Stimulated activated effector memory CD8-positive, alpha-beta T cell treated with anti-CD3 and anti-CD28 coated beads, Interleukin-12 subunit alpha, Interleukin-12 subunit beta, amount 100 ng/mL, for 72 hours (primary cell): ENCODE measurements at regions not wholly inside any gene's neighbourhood (a gene's known extent, or its start where the extent isn't known, plus 50 kb on each side); places are given as distances from the start of the nearest gene placed in this dataset.

ENCODE experiments used
- ATAC-seq: fragments of 150-1000 bp; cut with Tn5 transposase; 2 replicates; pipeline ENCODE4 v1.10.0; 2021
- DNase-seq, 2 donors: peaks; one replicate each; pipeline ENCODE4 v3.0.0; 2021 to 2022; ENCODE audit warnings: low spot score in 2 of 2
- H3K27ac Mint-ChIP-seq: one replicate; pipeline ENCODE4 v1.8.0; 2022; ENCODE audit warnings: mild to moderate bottlenecking, mixed read lengths
- H3K36me3 Mint-ChIP-seq: one replicate; pipeline ENCODE4 v1.8.0; 2022; ENCODE audit warnings: mild to moderate bottlenecking, mixed read lengths
- H3K4me1 Mint-ChIP-seq: one replicate; pipeline ENCODE4 v1.8.0; 2022; ENCODE audit warnings: mixed read lengths
- H3K4me3 Mint-ChIP-seq: one replicate; pipeline ENCODE4 v1.8.0; 2022; ENCODE audit warnings: mild to moderate bottlenecking, mixed read lengths
- H3K9me3 Mint-ChIP-seq: one replicate; pipeline ENCODE4 v1.8.0; 2022; ENCODE audit warnings: mixed read lengths

- peak overlapping the region; percentile 97 for H3K27ac Mint-ChIP-seq
- no peak for ATAC-seq
- DNase-seq, result no peak
- H3K4me3 Mint-ChIP-seq, result no peak overlapping the region
- H3K9me3 Mint-ChIP-seq, result no peaks in the 10 kb centered on the region
- peaks cover 58% of the 10 kb centered on the region for H3K4me1 Mint-ChIP-seq
- H3K36me3 Mint-ChIP-seq, result peaks cover 10% of the 10 kb centered on the region
Measured at GRCh38 chr2:136243638-136244535, 125.9 kb upstream of the CXCR4 start.

- Mint-ChIP-seq H3K4me3 (peak overlapping the region; percentile 50), H3K27ac (peak overlapping the region; percentile 97), H3K36me3 (peaks cover 10% of the 10 kb centered on the region), H3K4me1 (peaks cover 61% of the 10 kb centered on the region), H3K9me3 (no peaks in the 10 kb centered on the region)
- ATAC-seq, result peak; percentile 93
- peak; percentile 33 to 80 for DNase-seq
Measured at GRCh38 chr2:136242687-136243277, 124.8 kb upstream of the CXCR4 start.

DNA sequence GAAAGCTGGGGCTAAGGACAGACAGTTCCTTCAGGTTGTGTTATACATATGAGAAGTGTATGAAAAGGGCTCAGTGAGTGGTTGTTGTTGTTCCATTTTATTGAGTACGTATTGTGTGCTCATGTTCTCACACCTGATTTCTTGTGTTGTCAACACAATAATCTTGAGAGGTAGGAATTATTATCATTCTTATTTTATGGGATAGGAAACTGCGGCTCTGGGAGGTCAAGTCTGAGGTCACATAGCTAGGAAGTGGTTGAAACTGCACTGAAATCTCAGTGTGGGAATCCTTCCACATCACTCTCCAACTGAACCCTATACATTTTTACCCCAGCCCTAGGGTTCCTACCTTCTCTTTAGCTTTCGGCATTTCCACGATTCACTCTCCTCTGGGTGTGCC lies 124.2 kb upstream of the CXCR4 start:
- Mint-ChIP-seq H3K4me3 (peak overlapping the region; percentile 50), H3K27ac (peak overlapping the region; percentile 97)
- no peak for ATAC-seq

DNA sequence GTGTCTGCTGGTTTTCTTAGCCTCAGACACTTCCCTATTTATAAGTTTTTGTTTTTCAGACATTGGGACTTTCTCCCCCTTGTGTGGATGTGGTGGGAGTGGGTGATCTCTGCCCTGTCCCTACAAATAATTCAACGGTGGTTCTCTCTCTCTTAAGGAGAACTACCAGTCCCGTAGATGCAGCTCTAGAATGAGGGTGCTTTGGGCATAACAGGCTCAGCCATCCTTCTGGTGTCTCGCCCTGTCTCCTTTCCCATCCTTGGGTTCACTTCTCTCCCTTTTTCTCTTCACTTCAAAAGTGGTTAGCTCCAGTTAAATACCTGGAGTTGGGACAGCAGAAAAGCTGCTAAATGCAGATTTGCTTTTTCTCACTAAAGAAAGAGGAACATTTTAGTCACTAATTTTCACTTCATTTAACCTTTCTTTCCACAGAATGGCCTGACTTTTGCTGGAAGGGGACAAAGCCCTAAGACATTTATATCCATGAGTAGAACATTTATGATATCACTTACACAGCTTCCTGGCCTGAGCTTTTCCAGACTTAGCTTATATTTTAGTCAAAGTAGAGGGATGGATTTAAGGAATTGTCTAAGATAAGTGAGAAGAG lies 121.2 kb upstream of the CXCR4 start:
- peaks cover 10% of the 10 kb centered on the region for H3K36me3 Mint-ChIP-seq
- DNase-seq (peak in 1 of 2 donors; percentile 61), ATAC-seq (peak; percentile 8)
- H3K4me1 Mint-ChIP-seq, result peaks cover 71% of the 10 kb centered on the region
- peak overlapping the region; percentile 1 for H3K4me3 Mint-ChIP-seq
- peak overlapping the region; percentile 97 for H3K27ac Mint-ChIP-seq
- H3K9me3 Mint-ChIP-seq, result no peaks in the 10 kb centered on the region

More for the DNA sequence above, 124.2 kb upstream of the CXCR4 start:
- Mint-ChIP-seq H3K4me1 (peaks cover 56% of the 10 kb centered on the region), H3K36me3 (peaks cover 10% of the 10 kb centered on the region), H3K9me3 (no peaks in the 10 kb centered on the region)
- no peak for DNase-seq

GRCh38 chr2:136238286-136239078 lies 120.5 kb upstream of the CXCR4 start:
- ATAC-seq, result peak; percentile 85
- H3K27ac Mint-ChIP-seq, result peak overlapping the region; percentile 97
- no peaks in the 10 kb centered on the region for H3K9me3 Mint-ChIP-seq
- H3K4me1 Mint-ChIP-seq, result peaks cover 66% of the 10 kb centered on the region
- DNase-seq, result peak in 1 of 2 donors; percentile 73
- H3K36me3 Mint-ChIP-seq, result peaks cover 10% of the 10 kb centered on the region
- H3K4me3 Mint-ChIP-seq, result peak overlapping the region; percentile 1

GRCh38 chr2:136236019-136236418 lies 118.1 kb upstream of the CXCR4 start:
- H3K4me3 Mint-ChIP-seq, result no peak overlapping the region
- DNase-seq (no peak), ATAC-seq (no peak)
- peak overlapping the region; percentile 61 for H3K27ac Mint-ChIP-seq
- H3K36me3 Mint-ChIP-seq, result no peaks in the 10 kb centered on the region
- H3K9me3 Mint-ChIP-seq, result no peaks in the 10 kb centered on the region
- H3K4me1 Mint-ChIP-seq, result peaks cover 43% of the 10 kb centered on the region

- no peaks in the 10 kb centered on the region for H3K36me3 Mint-ChIP-seq
- H3K4me3 Mint-ChIP-seq, result no peak overlapping the region
- H3K4me1 Mint-ChIP-seq, result peaks cover 41% of the 10 kb centered on the region
- DNase-seq (no peak), ATAC-seq (no peak)
- no peak overlapping the region for H3K27ac Mint-ChIP-seq
- no peaks in the 10 kb centered on the region for H3K9me3 Mint-ChIP-seq
Measured at GRCh38 chr2:136235546-136235945, 117.6 kb upstream of the CXCR4 start.

- no peaks in the 10 kb centered on the region for H3K9me3 Mint-ChIP-seq
- H3K4me1 Mint-ChIP-seq, result peaks cover 28% of the 10 kb centered on the region
- no peak overlapping the region for H3K27ac Mint-ChIP-seq
Measured at GRCh38 chr2:136234261-136234660, 116.3 kb upstream of the CXCR4 start.

GRCh38 chr2:136233298-136233697 lies 115.3 kb upstream of the CXCR4 start:
- DNase-seq (no peak), ATAC-seq (no peak)
- H3K4me3 Mint-ChIP-seq, result no peak overlapping the region
- no peak overlapping the region for H3K27ac Mint-ChIP-seq
- no peaks in the 10 kb centered on the region for H3K9me3 Mint-ChIP-seq
- H3K36me3 Mint-ChIP-seq, result no peaks in the 10 kb centered on the region
- H3K4me1 Mint-ChIP-seq, result peaks cover 26% of the 10 kb centered on the region

More at GRCh38 chr2:136234261-136234660, 116.3 kb upstream of the CXCR4 start:
- Mint-ChIP-seq H3K36me3 (no peaks in the 10 kb centered on the region), H3K4me3 (no peak overlapping the region)
- no peak for DNase-seq
- ATAC-seq, result no peak

DNA sequence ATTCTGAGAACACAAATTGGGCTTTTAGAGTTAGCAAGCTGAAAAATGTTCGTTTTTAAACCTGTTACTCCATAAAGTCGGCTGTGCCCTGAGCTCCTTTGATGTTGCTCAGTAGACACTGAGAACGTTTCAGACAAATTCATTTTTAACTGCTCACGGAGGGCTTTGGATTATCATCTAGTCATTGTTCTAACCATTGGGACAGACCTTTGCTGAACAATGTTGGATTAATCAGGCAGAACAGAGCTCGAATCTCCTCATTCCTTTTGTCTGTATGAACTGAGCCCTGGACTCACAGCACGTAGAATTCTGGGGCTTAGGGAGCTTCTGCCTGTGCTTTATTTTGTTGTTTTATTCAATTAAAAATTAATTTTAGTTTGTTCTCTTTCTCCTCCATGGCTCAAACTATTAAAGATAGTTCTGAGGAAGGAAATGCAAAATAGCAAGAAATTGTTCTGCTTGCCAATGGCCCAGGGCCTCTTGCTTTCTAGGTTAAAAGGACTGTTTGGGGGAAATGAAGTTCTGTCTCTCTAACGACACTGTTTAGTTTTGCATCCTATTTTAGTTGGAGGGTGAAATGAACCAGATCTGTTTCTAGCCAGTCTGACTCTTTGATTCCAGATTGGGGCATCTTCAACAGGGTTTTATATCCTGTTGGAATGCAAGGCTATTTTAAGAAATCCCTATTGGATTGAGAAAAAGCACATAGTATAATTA lies 114.7 kb upstream of the CXCR4 start:
- DNase-seq, result no peak
- H3K27ac Mint-ChIP-seq, result no peak overlapping the region
- no peak for ATAC-seq
- H3K36me3 Mint-ChIP-seq, result no peaks in the 10 kb centered on the region
- H3K4me3 Mint-ChIP-seq, result no peak overlapping the region
- H3K9me3 Mint-ChIP-seq, result no peaks in the 10 kb centered on the region
- H3K4me1 Mint-ChIP-seq, result peaks cover 20% of the 10 kb centered on the region

DNA sequence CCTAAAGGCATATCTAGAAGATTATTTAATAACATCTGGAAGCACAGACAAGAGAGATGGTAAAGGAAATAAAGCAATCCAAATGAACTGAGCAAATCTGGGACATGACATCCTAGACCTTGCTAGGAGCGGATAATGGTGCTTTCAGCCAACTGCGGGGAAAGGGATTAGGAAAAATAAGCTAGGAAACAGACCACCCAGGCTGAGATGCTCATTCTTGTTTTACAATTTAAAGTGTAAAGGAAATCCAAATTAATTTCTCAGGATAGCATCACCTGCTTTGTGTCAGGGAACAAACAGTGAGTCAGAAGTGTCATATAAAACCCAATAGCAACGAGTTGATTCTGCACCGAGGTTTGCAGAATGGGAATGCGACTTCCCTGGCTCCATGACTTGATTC lies 112.5 kb upstream of the CXCR4 start:
- no peaks in the 10 kb centered on the region for H3K9me3 Mint-ChIP-seq
- no peak overlapping the region for H3K27ac Mint-ChIP-seq
- no peaks in the 10 kb centered on the region for H3K36me3 Mint-ChIP-seq
- H3K4me3 Mint-ChIP-seq, result no peak overlapping the region
- DNase-seq (no peak), ATAC-seq (no peak)
- H3K4me1 Mint-ChIP-seq, result peaks cover 18% of the 10 kb centered on the region

- ATAC-seq, result no peak
- DNase-seq, result no peak
- peaks cover 21% of the 10 kb centered on the region for H3K4me1 Mint-ChIP-seq
- H3K27ac Mint-ChIP-seq, result no peak overlapping the region
- H3K36me3 Mint-ChIP-seq, result no peaks in the 10 kb centered on the region
- H3K4me3 Mint-ChIP-seq, result no peak overlapping the region
- H3K9me3 Mint-ChIP-seq, result no peaks in the 10 kb centered on the region
Measured at GRCh38 chr2:136226903-136227302, 109.0 kb upstream of the CXCR4 start.

- H3K27ac Mint-ChIP-seq, result peak overlapping the region; percentile 39
- no peaks in the 10 kb centered on the region for H3K36me3 Mint-ChIP-seq
- ATAC-seq, result peak; percentile 70
- peaks cover 21% of the 10 kb centered on the region for H3K4me1 Mint-ChIP-seq
- no peak for DNase-seq
- H3K4me3 Mint-ChIP-seq, result no peak overlapping the region
- H3K9me3 Mint-ChIP-seq, result no peaks in the 10 kb centered on the region
Measured at GRCh38 chr2:136225950-136226835, 108.2 kb upstream of the CXCR4 start.

- no peaks in the 10 kb centered on the region for H3K36me3 Mint-ChIP-seq
- peaks cover 21% of the 10 kb centered on the region for H3K4me1 Mint-ChIP-seq
- H3K9me3 Mint-ChIP-seq, result no peaks in the 10 kb centered on the region
- H3K27ac Mint-ChIP-seq, result no peak overlapping the region
- ATAC-seq (no peak), DNase-seq (no peak)
- H3K4me3 Mint-ChIP-seq, result no peak overlapping the region
Measured at GRCh38 chr2:136223274-136223673, 105.3 kb upstream of the CXCR4 start.
